ENCODE measurements at regions not wholly inside any gene's neighbourhood (a gene's known extent, or its start where the extent isn't known, plus 50 kb on each side); places are given as distances from the start of the nearest gene placed in this dataset.

GRCh38 chr11:79783833-79784232 is 343.0 kb upstream of the TENM4 start:
- DNase-seq = no peak
- in situ Hi-C loops (cut with MboI; ENCODE audit: low sequenced_read_pairs in 4 of 4) = no loop called here
- Histone ChIP-seq H3K27me3 (no peaks in the 10 kb centered on the region), H3K27ac (no peak overlapping the region), H3K4me3 (no peak overlapping the region), H3K36me3 (no peaks in the 10 kb centered on the region), H3K9me3 (no peaks in the 10 kb centered on the region), H3K4me1 (no peaks in the 10 kb centered on the region)
- intact Hi-C loops (cut with DNase I; ENCODE audit: low total_unique reads) = no loop called here
- no peak for TF ChIP-seq POLR2A (IDR thresholded peaks at IDR 0.05)
- no peak for ATAC-seq

- no peak for ATAC-seq
- no peaks in the 10 kb centered on the region for H3K4me1 ChIP-seq
- intact Hi-C loops (cut with DNase I; ENCODE audit: low total_unique reads) (no loop called here), in situ Hi-C loops (cut with MboI; ENCODE audit: low sequenced_read_pairs in 4 of 4) (no loop called here)
- TF ChIP-seq, protein P1, sequence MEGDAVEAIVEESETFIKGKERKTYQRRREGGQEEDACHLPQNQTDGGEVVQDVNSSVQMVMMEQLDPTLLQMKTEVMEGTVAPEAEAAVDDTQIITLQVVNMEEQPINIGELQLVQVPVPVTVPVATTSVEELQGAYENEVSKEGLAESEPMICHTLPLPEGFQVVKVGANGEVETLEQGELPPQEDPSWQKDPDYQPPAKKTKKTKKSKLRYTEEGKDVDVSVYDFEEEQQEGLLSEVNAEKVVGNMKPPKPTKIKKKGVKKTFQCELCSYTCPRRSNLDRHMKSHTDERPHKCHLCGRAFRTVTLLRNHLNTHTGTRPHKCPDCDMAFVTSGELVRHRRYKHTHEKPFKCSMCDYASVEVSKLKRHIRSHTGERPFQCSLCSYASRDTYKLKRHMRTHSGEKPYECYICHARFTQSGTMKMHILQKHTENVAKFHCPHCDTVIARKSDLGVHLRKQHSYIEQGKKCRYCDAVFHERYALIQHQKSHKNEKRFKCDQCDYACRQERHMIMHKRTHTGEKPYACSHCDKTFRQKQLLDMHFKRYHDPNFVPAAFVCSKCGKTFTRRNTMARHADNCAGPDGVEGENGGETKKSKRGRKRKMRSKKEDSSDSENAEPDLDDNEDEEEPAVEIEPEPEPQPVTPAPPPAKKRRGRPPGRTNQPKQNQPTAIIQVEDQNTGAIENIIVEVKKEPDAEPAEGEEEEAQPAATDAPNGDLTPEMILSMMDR (IDR thresholded peaks at IDR 0.05 in 4 of 5, conservative IDR thresholded peaks at IDR 0.05 in 1 of 5) = no peak
- TF ChIP-seq POLR2A (IDR thresholded peaks at IDR 0.05) = no peak
- no peak for DNase-seq
- H3K9me3 ChIP-seq = no peaks in the 10 kb centered on the region
- H3K4me3 ChIP-seq = no peak overlapping the region
- no peaks in the 10 kb centered on the region for H3K27me3 ChIP-seq
- H3K27ac ChIP-seq = no peak overlapping the region
- no peaks in the 10 kb centered on the region for H3K36me3 ChIP-seq
These were observed 327.5 kb upstream of the TENM4 start for GRCh38 chr11:79768343-79768742.

GRCh38 chr11:79762279-79762921 is 321.6 kb upstream of the TENM4 start:
- Histone ChIP-seq H3K4me1 (no peaks in the 10 kb centered on the region), H3K9me3 (no peaks in the 10 kb centered on the region), H3K4me3 (no peak overlapping the region), H3K27me3 (no peaks in the 10 kb centered on the region), H3K27ac (no peak overlapping the region), H3K36me3 (no peaks in the 10 kb centered on the region)
- DNase-seq (no peak), ATAC-seq (no peak)
- TF ChIP-seq POLR2A (IDR thresholded peaks at IDR 0.05) = no peak
- TF ChIP-seq, protein P1 (IDR thresholded peaks at IDR 0.05 in 4 of 5, conservative IDR thresholded peaks at IDR 0.05 in 1 of 5) = no peak
- intact Hi-C loops (cut with DNase I; ENCODE audit: low total_unique reads) (no loop called here), in situ Hi-C loops (cut with MboI; ENCODE audit: low sequenced_read_pairs in 4 of 4) (no loop called here)

GRCh38 chr11:79758325-79758724 is 317.5 kb upstream of the TENM4 start:
- H3K27ac ChIP-seq = no peak overlapping the region
- intact Hi-C loops (cut with DNase I; ENCODE audit: low total_unique reads) = no loop called here
- TF ChIP-seq POLR2A (IDR thresholded peaks at IDR 0.05) = no peak
- TF ChIP-seq, protein P1 (IDR thresholded peaks at IDR 0.05 in 4 of 5, conservative IDR thresholded peaks at IDR 0.05 in 1 of 5) = no peak
- H3K36me3 ChIP-seq = no peaks in the 10 kb centered on the region
- no peaks in the 10 kb centered on the region for H3K9me3 ChIP-seq
- in situ Hi-C loops (cut with MboI; ENCODE audit: low sequenced_read_pairs in 4 of 4) = no loop called here
- no peaks in the 10 kb centered on the region for H3K27me3 ChIP-seq
- no peaks in the 10 kb centered on the region for H3K4me1 ChIP-seq
- no peak overlapping the region for H3K4me3 ChIP-seq
- no peak for ATAC-seq
- DNase-seq = no peak

DNA sequence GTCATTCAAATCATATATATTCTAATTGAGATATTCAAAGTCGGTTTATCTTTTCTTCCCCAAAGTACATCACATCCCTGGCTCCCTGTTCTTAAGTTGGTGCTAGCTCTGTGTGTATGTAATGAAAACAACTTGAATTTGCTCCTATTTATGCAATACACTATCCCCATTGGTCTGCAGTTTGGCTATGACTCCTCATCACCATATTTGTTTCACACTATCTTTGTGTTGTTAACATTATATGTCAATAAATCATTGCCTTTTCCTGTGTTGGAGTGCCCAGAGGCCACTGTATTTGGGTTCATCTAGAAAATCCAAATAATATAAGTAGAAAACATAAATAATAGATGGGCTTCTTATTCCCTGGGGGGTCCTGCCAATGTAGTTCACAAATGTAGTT is 306.6 kb upstream of the TENM4 start:
- Histone ChIP-seq H3K4me3 (no peak overlapping the region), H3K27me3 (no peaks in the 10 kb centered on the region), H3K9me3 (no peaks in the 10 kb centered on the region), H3K27ac (no peak overlapping the region), H3K4me1 (no peaks in the 10 kb centered on the region), H3K36me3 (no peaks in the 10 kb centered on the region)
- TF ChIP-seq, protein P1 (IDR thresholded peaks at IDR 0.05 in 4 of 5, conservative IDR thresholded peaks at IDR 0.05 in 1 of 5) = no peak
- TF ChIP-seq POLR2A (IDR thresholded peaks at IDR 0.05) = no peak
- in situ Hi-C loops (cut with MboI; ENCODE audit: low sequenced_read_pairs in 4 of 4) (no loop called here), intact Hi-C loops (cut with DNase I; ENCODE audit: low total_unique reads) (no loop called here)
- DNase-seq (no peak), ATAC-seq (no peak)

Measured in gastrocnemius medialis (tissue), 4 donors.